ENCODE measurements at regions not wholly inside any gene's neighbourhood (a gene's known extent, or its start where the extent isn't known, plus 50 kb on each side); places are given as distances from the start of the nearest gene placed in this dataset.

- no peak for TF ChIP-seq CTCF (conservative IDR thresholded peaks at IDR 0.05)
- no peak for TF ChIP-seq ZFX (IDR thresholded peaks at IDR 0.05)
These were observed 104.3 kb downstream of the HHIPL2 start for GRCh38 chr1:222443566-222443965.

Measured in C4-2B (cell line).